ENCODE measurements at regions not wholly inside any gene's neighbourhood (a gene's known extent, or its start where the extent isn't known, plus 50 kb on each side); places are given as distances from the start of the nearest gene placed in this dataset.
A peak's percentile ranks its signal among the peaks of the same experiment; 100 is the strongest.

GRCh38 chr13:107233541-107233940 is 665.6 kb upstream of the ARGLU1 start:
- no peak for DNase-seq

- no peak for DNase-seq
Measured at GRCh38 chr13:107231944-107232343, 664.0 kb upstream of the ARGLU1 start.

GRCh38 chr13:107223867-107224266 is 655.9 kb upstream of the ARGLU1 start:
- DNase-seq: no peak

GRCh38 chr13:107222597-107222996 is 654.7 kb upstream of the ARGLU1 start:
- DNase-seq: no peak

- no peak for DNase-seq
Measured at GRCh38 chr13:107220245-107220644, 652.3 kb upstream of the ARGLU1 start.

GRCh38 chr13:107217251-107217650 is 649.3 kb upstream of the ARGLU1 start:
- DNase-seq: no peak

- no peak for DNase-seq
Measured at GRCh38 chr13:107216046-107216755, 648.3 kb upstream of the ARGLU1 start.

GRCh38 chr13:107211073-107211472 is 643.1 kb upstream of the ARGLU1 start:
- DNase-seq: peak; percentile 51

- no peak for DNase-seq
Measured at GRCh38 chr13:107210723-107211030, 642.7 kb upstream of the ARGLU1 start.

- no peak for DNase-seq
Measured at GRCh38 chr13:107209824-107210722, 642.1 kb upstream of the ARGLU1 start.

GRCh38 chr13:107208889-107209288 is 641.0 kb upstream of the ARGLU1 start:
- no peak for DNase-seq

GRCh38 chr13:107205318-107206104 is 637.6 kb upstream of the ARGLU1 start:
- peak; percentile 33 for DNase-seq

- DNase-seq: no peak
Measured at GRCh38 chr13:107203146-107203847, 635.4 kb upstream of the ARGLU1 start.

- no peak for DNase-seq
Measured at GRCh38 chr13:107202371-107203023, 634.6 kb upstream of the ARGLU1 start.

- DNase-seq: no peak
Measured at GRCh38 chr13:107200491-107200890, 632.6 kb upstream of the ARGLU1 start.

- DNase-seq: no peak
Measured at GRCh38 chr13:107192289-107192688, 624.4 kb upstream of the ARGLU1 start.

GRCh38 chr13:107190065-107190464 is 622.1 kb upstream of the ARGLU1 start:
- DNase-seq: no peak

- DNase-seq: no peak
Measured at GRCh38 chr13:107185889-107186288, 618.0 kb upstream of the ARGLU1 start.

- no peak for DNase-seq
Measured at GRCh38 chr13:107170270-107170931, 602.5 kb upstream of the ARGLU1 start.

- DNase-seq: no peak
Measured at GRCh38 chr13:107157271-107157670, 589.3 kb upstream of the ARGLU1 start.

GRCh38 chr13:107144432-107144831 is 576.5 kb upstream of the ARGLU1 start:
- no peak for DNase-seq

GRCh38 chr13:107141767-107142166 is 573.8 kb upstream of the ARGLU1 start:
- no peak for DNase-seq

All from MV-4-11 (cell line).